H1 (cell line): ENCODE measurements at regions not wholly inside any gene's neighbourhood (a gene's known extent, or its start where the extent isn't known, plus 50 kb on each side); places are given as distances from the start of the nearest gene placed in this dataset.

Experiments used
- CTCF ChIA-PET: fragments of 300-600 bp; sonication (Branson Sonifier 250); formaldehyde crosslinking; loops from one replicate; lab custom pipeline; 2021; ENCODE audit not compliant: partially characterized antibody; lab: Charles Lee
- POLR2A ChIA-PET: fragments of 300-600 bp; sonication (Branson Sonifier 250); formaldehyde crosslinking; loops from one replicate; lab custom pipeline; 2021; ENCODE audit warnings: inconsistent platforms; ENCODE audit not compliant: partially characterized antibody; lab: Charles Lee
- DNase-seq, 2 experiments: peaks; one replicate each; pipeline versions ENCODE4 v3.0.0 to v3.0.0-alpha.2; 2010 to 2022; ENCODE audit warnings: low spot score in 2 of 2, low read depth in 1 of 2, mixed read lengths in 1 of 2
- FAIRE-seq: peaks from 2 replicates; lab custom pipeline; 2011; peaks lifted over from hg19 to GRCh38; lab: Jason Lieb, UNC
- H2AFZ ChIP-seq: 2 replicates; pipeline ENCODE4 v1.8.1; 2012; ENCODE audit warnings: low read length, inconsistent platforms
- H2AK5ac ChIP-seq: 2 replicates; pipeline ENCODE4 v1.6.1; 2013; ENCODE audit warnings: low read depth, low read length
- H2BK120ac ChIP-seq: replicated peaks from 2 replicates; pipeline ENCODE3; 2013; ENCODE audit warnings: low read depth, low read length, inconsistent platforms
- H2BK12ac ChIP-seq: 2 replicates; pipeline ENCODE4 v1.6.1; 2013; ENCODE audit warnings: low read depth, low read length
- H2BK15ac ChIP-seq: 2 replicates; pipeline ENCODE4 v1.6.1; 2013; ENCODE audit warnings: low read length
- H2BK20ac ChIP-seq: 2 replicates; pipeline ENCODE4 v1.6.1; 2013; ENCODE audit warnings: low read length
- H2BK5ac ChIP-seq: 2 replicates; pipeline ENCODE4 v1.6.1; 2013; ENCODE audit warnings: low read depth, low read length
- H3K14ac ChIP-seq: 2 replicates; pipeline ENCODE4 v1.6.1; 2013; ENCODE audit warnings: inconsistent platforms; ENCODE audit not compliant: insufficient read length
- H3K18ac ChIP-seq: 2 replicates; pipeline ENCODE4 v1.6.1; 2013; ENCODE audit warnings: low read length; ENCODE audit errors: extremely low read depth
- H3K23ac ChIP-seq: 2 replicates; pipeline ENCODE4 v1.6.1; 2013; ENCODE audit warnings: inconsistent platforms; ENCODE audit not compliant: insufficient read length
- H3K23me2 ChIP-seq: 2 replicates; pipeline ENCODE4 v1.6.1; 2013; ENCODE audit warnings: low read depth, low read length
- H3K27ac ChIP-seq: 2 replicates; pipeline ENCODE4 v1.6.1; 2011; ENCODE audit warnings: low read depth, low read length, inconsistent platforms
- H3K27me3 ChIP-seq, 4 experiments: replicated peaks in 1 of 4; 1 replicate in 1 of 4; 2 replicates in 3 of 4; pipeline versions ENCODE4 v1.6.1 to v1.8.1; 2011 to 2013; ENCODE audit warnings: low read length in 3 of 4, mild to moderate bottlenecking in 3 of 4, inconsistent platforms in 2 of 4, mixed read lengths in 2 of 4, moderate library complexity in 1 of 4; ENCODE audit not compliant: control insufficient read depth in 3 of 4, insufficient read depth in 3 of 4; ENCODE audit errors: extremely low read depth in 1 of 4
- H3K36me3 ChIP-seq, 4 experiments: 2 replicates each; pipeline versions ENCODE4 v1.6.1 to v1.8.1; 2011 to 2013; ENCODE audit warnings: mild to moderate bottlenecking in 4 of 4, low read length in 3 of 4, moderate library complexity in 2 of 4, control low read depth in 1 of 4, inconsistent platforms in 1 of 4; ENCODE audit not compliant: insufficient read depth in 4 of 4, control insufficient read depth in 2 of 4
- H3K4ac ChIP-seq: replicated peaks from 2 replicates; pipeline ENCODE3; 2013; ENCODE audit warnings: low read length, low read depth, mixed read lengths, inconsistent platforms; ENCODE audit not compliant: insufficient read length
- H3K4me1 ChIP-seq, 4 experiments: replicated peaks in 1 of 4; 1 replicate in 1 of 4; 2 replicates in 3 of 4; pipeline versions ENCODE4 v1.6.1 to v1.8.1; 2011 to 2013; ENCODE audit warnings: low read length in 3 of 4, inconsistent platforms in 2 of 4, mixed read lengths in 1 of 4; ENCODE audit not compliant: insufficient read depth in 4 of 4, control insufficient read depth in 3 of 4
- H3K4me2 ChIP-seq, 2 experiments: 2 replicates each; pipeline versions ENCODE4 v1.6.1 to v1.8.1; 2011 to 2013; ENCODE audit warnings: low read depth in 2 of 2, low read length in 2 of 2, control low read depth in 1 of 2, inconsistent platforms in 1 of 2, mild to moderate bottlenecking in 1 of 2; ENCODE audit not compliant: insufficient read depth in 1 of 2
- H3K4me3 ChIP-seq, 4 experiments: fragments of 200-600, 300-600 bp in 1 of 4; sonication (generic), shearing (Covaris generic), sonication (Bioruptor Twin) in 1 of 4; 2 replicates each; pipeline versions ENCODE4 v1.5.1 to v1.8.1; 2011 to 2016; ENCODE audit warnings: low read length in 4 of 4, low read depth in 3 of 4, control low read depth in 2 of 4, inconsistent platforms in 2 of 4, mild to moderate bottlenecking in 2 of 4, mixed read lengths in 1 of 4, moderate library complexity in 1 of 4; ENCODE audit not compliant: insufficient read depth in 2 of 4; ENCODE audit errors: extremely low read depth in 1 of 4
- H3K56ac ChIP-seq: replicated peaks from 2 replicates; pipeline ENCODE3; 2013; ENCODE audit warnings: low read depth, mild to moderate bottlenecking, mixed read lengths, low read length, inconsistent platforms; ENCODE audit not compliant: insufficient read length
- H3K79me1 ChIP-seq: 2 replicates; pipeline ENCODE4 v1.6.1; 2013; ENCODE audit warnings: low read depth, low read length, control low read depth
- H3K79me2 ChIP-seq, 2 experiments: 2 replicates each; pipeline versions ENCODE4 v1.6.1 to v1.8.1; 2012 to 2013; ENCODE audit warnings: low read length in 2 of 2, mild to moderate bottlenecking in 2 of 2, inconsistent platforms in 1 of 2; ENCODE audit not compliant: insufficient read depth in 2 of 2, control insufficient read depth in 1 of 2
- H3K9ac ChIP-seq, 4 experiments: replicated peaks in 1 of 4; 1 replicate in 1 of 4; 2 replicates in 3 of 4; pipeline versions ENCODE4 v1.6.1 to v1.8.1; 2011 to 2013; ENCODE audit warnings: low read depth in 3 of 4, low read length in 3 of 4, control low read depth in 2 of 4, mild to moderate bottlenecking in 2 of 4, moderate library complexity in 2 of 4, inconsistent platforms in 1 of 4; ENCODE audit errors: extremely low read depth in 1 of 4
- H3K9me3 ChIP-seq, 2 experiments: 2 replicates each; pipeline versions ENCODE4 v1.6.1 to v1.8.1; 2012 to 2013; ENCODE audit warnings: mild to moderate bottlenecking in 2 of 2, moderate library complexity in 2 of 2, control low read depth in 1 of 2, inconsistent platforms in 1 of 2, low read depth in 1 of 2, low read length in 1 of 2, mixed read lengths in 1 of 2; ENCODE audit not compliant: insufficient read depth in 2 of 2
- H4K20me1 ChIP-seq, 2 experiments: replicated peaks in 1 of 2; 2 replicates each; pipeline versions ENCODE3 to v1.8.1; 2011 to 2013; ENCODE audit warnings: inconsistent platforms in 2 of 2, low read length in 2 of 2, mild to moderate bottlenecking in 1 of 2; ENCODE audit not compliant: insufficient read depth in 2 of 2, control insufficient read depth in 1 of 2
- H4K5ac ChIP-seq: 2 replicates; pipeline ENCODE4 v1.6.1; 2013; ENCODE audit warnings: low read length, low read depth, mixed read lengths, inconsistent platforms; ENCODE audit not compliant: insufficient read length
- H4K8ac ChIP-seq: 2 replicates; pipeline ENCODE4 v1.8.0; 2013; ENCODE audit warnings: mild to moderate bottlenecking, moderate library complexity, low read length, inconsistent platforms; ENCODE audit not compliant: insufficient read depth; ENCODE audit errors: extremely low read depth
- H4K91ac ChIP-seq: replicated peaks from 2 replicates; pipeline ENCODE3; 2013; ENCODE audit warnings: low read length, mixed read lengths, inconsistent platforms; ENCODE audit not compliant: insufficient read length
- ASH2L ChIP-seq: fragments of 200-600, 300-600 bp; sonication (generic); IDR thresholded peaks from one replicate; pipeline ENCODE4 v1.7.1; 2017; ENCODE audit warnings: low read length
- ATF3 ChIP-seq: IDR thresholded peaks from 2 replicates; pipeline ENCODE4 v1.6.1; 2011; ENCODE audit warnings: low read depth, mild to moderate bottlenecking, low read length; ENCODE audit not compliant: insufficient read depth
- CBX8 ChIP-seq: fragments of 300-800, 300-1000 bp; sonication (generic); IDR thresholded peaks from 2 replicates; pipeline ENCODE4 v1.7.1; 2016; ENCODE audit warnings: low read depth, low read length, borderline replicate concordance
- CEBPB ChIP-seq: IDR thresholded peaks from 2 replicates; pipeline ENCODE4 v1.6.1; 2012; ENCODE audit warnings: low read depth, low read length
- HDAC6 ChIP-seq: IDR thresholded peaks from one replicate; pipeline ENCODE4 v1.7.1; 2012; ENCODE audit warnings: low read depth, mild to moderate bottlenecking, inconsistent platforms, low read length, moderate library complexity
- NRF1 ChIP-seq: IDR thresholded peaks from 2 replicates; pipeline ENCODE4 v1.6.1; 2011; ENCODE audit warnings: mild to moderate bottlenecking, low read depth, low read length, improper control_type of control experiment
- POLR2A ChIP-seq, 2 experiments: IDR thresholded peaks; 1 replicate in 1 of 2; 2 replicates in 1 of 2; pipeline ENCODE4 v1.6.1; 2011; ENCODE audit warnings: low read depth in 2 of 2, low read length in 2 of 2, mild to moderate bottlenecking in 2 of 2; ENCODE audit errors: control extremely low read depth in 1 of 2
- POU5F1 ChIP-seq: IDR thresholded peaks from 2 replicates; pipeline ENCODE4 v1.6.1; 2011; ENCODE audit warnings: low read depth, mild to moderate bottlenecking, low read length, moderate library complexity
- RAD21 ChIP-seq, 2 experiments: IDR thresholded peaks in 1 of 2; conservative IDR thresholded peaks in 1 of 2; 2 replicates each; pipeline ENCODE4 v1.6.1; 2011; ENCODE audit warnings: low read depth in 2 of 2, low read length in 2 of 2, improper control_type of control experiment in 1 of 2, inconsistent platforms in 1 of 2, mild to moderate bottlenecking in 1 of 2, moderate library complexity in 1 of 2
- SIRT6 ChIP-seq: IDR thresholded peaks from one replicate; pipeline ENCODE4 v1.7.1; 2012; ENCODE audit warnings: low read length, inconsistent platforms
- TAF1 ChIP-seq: IDR thresholded peaks from 2 replicates; pipeline ENCODE4 v1.6.1; 2011; ENCODE audit warnings: mild to moderate bottlenecking, low read depth, low read length
- TAF7 ChIP-seq: optimal IDR thresholded peaks from 2 replicates; pipeline ENCODE3; 2011; ENCODE audit warnings: low read depth, mild to moderate bottlenecking, inconsistent platforms, low read length, moderate library complexity, borderline replicate concordance
- TCF12 ChIP-seq: IDR thresholded peaks from 2 replicates; pipeline ENCODE4 v1.6.1; 2011; ENCODE audit warnings: low read depth, mild to moderate bottlenecking, low read length
- WGBS, 2 experiments: shearing (Covaris generic) in 1 of 2; methylation state at CpG; one replicate each; pipeline versions ENCODE4 v1.1.6 to v1.1.7; 2013 to 2015; ENCODE audit warnings: low lambda C conversion rate in 2 of 2, mixed read lengths in 2 of 2, inconsistent platforms in 1 of 2, low coverage in 1 of 2, missing lambda C conversion rate in 1 of 2; ENCODE audit not compliant: insufficient replicate concordance in 2 of 2, insufficient coverage in 1 of 2, insufficient read length in 1 of 2; ENCODE audit errors: extremely low coverage in 1 of 2, missing lambda C conversion rate in 1 of 2; 5-methylcytosine and 5-hydroxymethylcytosine counted together
- TF ChIP-seq, protein P1 (sequence below): IDR thresholded peaks from 2 replicates; pipeline ENCODE4 v1.6.1; 2012; ENCODE audit warnings: inconsistent platforms
- TF ChIP-seq, protein P2 (sequence below): IDR thresholded peaks from 2 replicates; pipeline ENCODE4 v1.6.1; 2012; ENCODE audit warnings: inconsistent platforms

GRCh38 chr13:89752394-89752793 lies 1595.1 kb upstream of the MIR17HG start:
- Histone ChIP-seq H3K4me2 (no peak overlapping the region), H3K23ac (no peak overlapping the region), H3K56ac (no peak overlapping the region), H3K18ac (no peak overlapping the region), H2BK5ac (no peak overlapping the region), H4K5ac (no peak overlapping the region), H3K79me2 (no peaks in the 10 kb centered on the region), H2BK120ac (no peak overlapping the region), H3K4ac (no peak overlapping the region), H3K14ac (no peak overlapping the region), H2BK20ac (no peak overlapping the region), H3K27ac (no peak overlapping the region), H4K91ac (no peak overlapping the region), H3K9ac (no peak overlapping the region), H3K4me3 (no peak overlapping the region), H3K79me1 (no peaks in the 10 kb centered on the region), H3K27me3 (no peaks in the 10 kb centered on the region), H2BK15ac (no peak overlapping the region), H3K23me2 (no peaks in the 10 kb centered on the region), H4K20me1 (no peaks in the 10 kb centered on the region), H2BK12ac (no peak overlapping the region), H3K36me3 (no peaks in the 10 kb centered on the region), H4K8ac (no peak overlapping the region), H2AK5ac (no peak overlapping the region), H3K4me1 (no peaks in the 10 kb centered on the region), H2AFZ (no peak overlapping the region), H3K9me3 (no peaks in the 10 kb centered on the region)
- POLR2A ChIA-PET = no interaction called here
- DNase-seq = no peak
- CTCF ChIA-PET = interaction anchor here (1.0 kb wide), 1 partner anchor 140 kb away, joined by 3 read pairs; no protein-coding TSS in a partner anchor
- no peak for FAIRE-seq
- WGBS, 2 experiments = 93% methylated on average over 1 of the region's 1 CpG; no CpG with 5 or more reads in 1 of the 2 experiments
- TF ChIP-seq CEBPB (no peak), TCF12 (no peak), POU5F1 (no peak), NRF1 (no peak), POLR2A (IDR thresholded peaks at IDR 0.05; ENCODE audit: control extremely low read depth in 1 of 2, low read depth in 2 of 2, low read length in 2 of 2) (no peak), SIRT6 (no peak), CBX8 (no peak), HDAC6 (no peak), ATF3 (no peak), RAD21 (IDR thresholded peaks at IDR 0.05 in 1 of 2, conservative IDR thresholded peaks at IDR 0.05 in 1 of 2; ENCODE audit: low read depth in 2 of 2, low read length in 2 of 2) (no peak), TAF7 (no peak), TAF1 (no peak), ASH2L (no peak)
- TF ChIP-seq, protein P1, sequence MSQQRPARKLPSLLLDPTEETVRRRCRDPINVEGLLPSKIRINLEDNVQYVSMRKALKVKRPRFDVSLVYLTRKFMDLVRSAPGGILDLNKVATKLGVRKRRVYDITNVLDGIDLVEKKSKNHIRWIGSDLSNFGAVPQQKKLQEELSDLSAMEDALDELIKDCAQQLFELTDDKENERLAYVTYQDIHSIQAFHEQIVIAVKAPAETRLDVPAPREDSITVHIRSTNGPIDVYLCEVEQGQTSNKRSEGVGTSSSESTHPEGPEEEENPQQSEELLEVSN = no peak
- TF ChIP-seq, protein P2, sequence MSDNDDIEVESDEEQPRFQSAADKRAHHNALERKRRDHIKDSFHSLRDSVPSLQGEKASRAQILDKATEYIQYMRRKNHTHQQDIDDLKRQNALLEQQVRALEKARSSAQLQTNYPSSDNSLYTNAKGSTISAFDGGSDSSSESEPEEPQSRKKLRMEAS = no peak
